ENCODE measurements at regions not wholly inside any gene's neighbourhood (a gene's known extent, or its start where the extent isn't known, plus 50 kb on each side); places are given as distances from the start of the nearest gene placed in this dataset.

DNA sequence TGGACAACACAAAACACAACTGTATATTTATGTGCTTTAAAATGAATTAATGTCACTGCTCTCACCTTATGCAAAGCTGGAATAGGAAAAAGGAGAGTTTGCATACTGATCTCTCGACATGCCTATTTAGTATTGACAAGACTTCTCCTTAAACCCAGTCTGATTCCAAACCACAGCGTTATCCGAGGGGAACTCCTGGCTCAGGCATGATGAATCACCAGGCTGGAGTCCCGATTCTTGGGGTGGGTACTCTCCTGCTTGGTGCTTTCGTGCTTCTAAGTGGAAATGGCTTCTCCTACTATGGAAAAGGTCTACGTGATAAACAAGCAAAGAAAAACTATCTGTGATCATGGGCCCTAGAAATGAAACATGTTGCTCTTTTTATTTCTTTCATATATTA, 88.9 kb upstream of the SLC35G4 start:
- 68% methylated on average over 6 of the region's 6 CpGs for WGBS (ENCODE audit: insufficient coverage, low coverage, low lambda C conversion rate, missing lambda C conversion rate)
- ATAC-seq (no peak), DNase-seq (no peak)
- Histone ChIP-seq H3K27me3 (no peaks in the 10 kb centered on the region), H3K27ac (no peak overlapping the region), H3K4me1 (no peaks in the 10 kb centered on the region), H3K9me3 (no peaks in the 10 kb centered on the region), H3K4me3 (no peak overlapping the region), H3K36me3 (no peaks in the 10 kb centered on the region)
- intact Hi-C loops (cut with DNase I), result no loop called here
- TF ChIP-seq, protein P1, sequence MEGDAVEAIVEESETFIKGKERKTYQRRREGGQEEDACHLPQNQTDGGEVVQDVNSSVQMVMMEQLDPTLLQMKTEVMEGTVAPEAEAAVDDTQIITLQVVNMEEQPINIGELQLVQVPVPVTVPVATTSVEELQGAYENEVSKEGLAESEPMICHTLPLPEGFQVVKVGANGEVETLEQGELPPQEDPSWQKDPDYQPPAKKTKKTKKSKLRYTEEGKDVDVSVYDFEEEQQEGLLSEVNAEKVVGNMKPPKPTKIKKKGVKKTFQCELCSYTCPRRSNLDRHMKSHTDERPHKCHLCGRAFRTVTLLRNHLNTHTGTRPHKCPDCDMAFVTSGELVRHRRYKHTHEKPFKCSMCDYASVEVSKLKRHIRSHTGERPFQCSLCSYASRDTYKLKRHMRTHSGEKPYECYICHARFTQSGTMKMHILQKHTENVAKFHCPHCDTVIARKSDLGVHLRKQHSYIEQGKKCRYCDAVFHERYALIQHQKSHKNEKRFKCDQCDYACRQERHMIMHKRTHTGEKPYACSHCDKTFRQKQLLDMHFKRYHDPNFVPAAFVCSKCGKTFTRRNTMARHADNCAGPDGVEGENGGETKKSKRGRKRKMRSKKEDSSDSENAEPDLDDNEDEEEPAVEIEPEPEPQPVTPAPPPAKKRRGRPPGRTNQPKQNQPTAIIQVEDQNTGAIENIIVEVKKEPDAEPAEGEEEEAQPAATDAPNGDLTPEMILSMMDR (IDR thresholded peaks at IDR 0.05), result no peak
- no peak for TF ChIP-seq POLR2A (IDR thresholded peaks at IDR 0.05)

DNA sequence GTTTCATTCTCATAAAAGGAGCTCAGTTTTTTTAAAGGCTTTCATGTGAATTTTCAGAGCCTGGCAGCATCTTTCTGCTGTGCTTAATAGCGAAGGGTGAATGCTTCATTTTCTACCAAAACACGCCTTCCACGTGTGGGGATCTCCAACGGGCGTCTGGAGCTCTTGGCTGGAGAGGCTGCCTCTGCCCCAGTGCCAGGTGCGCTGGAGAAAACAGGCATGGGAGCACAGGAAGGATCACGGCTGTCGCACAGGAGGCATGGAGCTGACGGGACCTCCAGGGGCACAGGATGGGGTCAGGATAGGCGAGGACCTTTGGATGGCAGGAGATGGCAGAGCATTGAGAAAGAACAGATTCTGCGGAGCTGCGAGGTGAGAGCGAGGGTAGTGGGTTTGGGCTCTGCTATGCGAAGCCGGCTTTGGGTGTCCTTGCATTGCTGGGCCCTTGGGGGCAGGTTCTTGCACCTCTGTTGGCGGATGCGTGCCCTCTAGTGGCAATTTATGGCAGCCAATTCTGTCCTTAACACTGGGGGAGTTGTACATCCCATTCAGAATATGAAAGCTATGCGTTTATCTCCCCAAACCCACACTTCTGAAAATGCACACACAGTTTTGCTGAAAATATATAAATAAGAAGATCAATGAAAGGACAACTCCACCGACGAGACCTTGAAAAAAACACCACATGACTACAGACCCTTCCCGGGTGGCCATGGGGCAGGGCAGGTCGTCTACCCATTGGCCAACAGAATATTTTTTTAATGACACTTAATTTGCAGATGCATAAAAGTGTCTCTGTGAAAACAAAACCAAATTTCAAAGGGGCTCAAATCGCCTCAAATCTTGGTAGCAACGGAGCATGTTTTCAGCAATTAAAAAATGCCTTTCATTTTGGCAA, 90.4 kb upstream of the SLC35G4 start:
- WGBS (ENCODE audit: insufficient coverage, low coverage, low lambda C conversion rate, missing lambda C conversion rate), result 55% methylated on average over 20 of the region's 24 CpGs
- no peaks in the 10 kb centered on the region for H3K27me3 ChIP-seq
- H3K9me3 ChIP-seq, result no peaks in the 10 kb centered on the region
- ATAC-seq (peak; percentile 72 to 81 (median 78)), DNase-seq (peak; percentile 51 to 66 (median 60))
- TF ChIP-seq, protein P1 (IDR thresholded peaks at IDR 0.05), result peak; percentile 47 to 75 (median 68)
- no peak for TF ChIP-seq POLR2A (IDR thresholded peaks at IDR 0.05)
- intact Hi-C loops (cut with DNase I), result no loop called here
- H3K4me1 ChIP-seq, result no peaks in the 10 kb centered on the region
- no peak overlapping the region for H3K4me3 ChIP-seq
- no peaks in the 10 kb centered on the region for H3K36me3 ChIP-seq
- H3K27ac ChIP-seq, result no peak overlapping the region

DNA sequence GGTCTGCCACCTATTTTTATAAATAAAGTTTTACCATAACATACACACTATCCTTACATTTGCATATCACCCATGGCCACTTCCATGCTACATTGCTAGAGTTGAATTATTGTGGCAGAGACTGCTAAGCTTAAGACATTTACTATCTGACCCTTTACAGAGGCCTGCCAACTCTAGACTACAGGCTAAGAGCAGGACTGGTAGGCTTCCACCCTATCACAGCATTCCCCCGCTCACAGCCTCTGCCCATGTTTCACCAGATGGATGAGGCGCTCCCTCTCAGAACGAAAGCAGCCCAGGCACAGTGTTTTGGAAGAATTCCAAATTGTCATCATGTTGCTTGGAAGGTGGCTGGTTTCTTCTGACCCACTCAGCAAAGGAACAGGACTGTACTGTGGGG, 91.7 kb upstream of the SLC35G4 start:
- H3K36me3 ChIP-seq, result no peaks in the 10 kb centered on the region
- no peaks in the 10 kb centered on the region for H3K27me3 ChIP-seq
- TF ChIP-seq, protein P1 (IDR thresholded peaks at IDR 0.05), result no peak
- no peak for TF ChIP-seq POLR2A (IDR thresholded peaks at IDR 0.05)
- no peak for ATAC-seq
- DNase-seq, result no peak
- no peaks in the 10 kb centered on the region for H3K9me3 ChIP-seq
- WGBS (ENCODE audit: insufficient coverage, low coverage, low lambda C conversion rate, missing lambda C conversion rate), result 67% methylated on average over 3 of the region's 3 CpGs
- intact Hi-C loops (cut with DNase I), result no loop called here
- no peaks in the 10 kb centered on the region for H3K4me1 ChIP-seq
- H3K27ac ChIP-seq, result no peak overlapping the region
- no peak overlapping the region for H3K4me3 ChIP-seq

DNA sequence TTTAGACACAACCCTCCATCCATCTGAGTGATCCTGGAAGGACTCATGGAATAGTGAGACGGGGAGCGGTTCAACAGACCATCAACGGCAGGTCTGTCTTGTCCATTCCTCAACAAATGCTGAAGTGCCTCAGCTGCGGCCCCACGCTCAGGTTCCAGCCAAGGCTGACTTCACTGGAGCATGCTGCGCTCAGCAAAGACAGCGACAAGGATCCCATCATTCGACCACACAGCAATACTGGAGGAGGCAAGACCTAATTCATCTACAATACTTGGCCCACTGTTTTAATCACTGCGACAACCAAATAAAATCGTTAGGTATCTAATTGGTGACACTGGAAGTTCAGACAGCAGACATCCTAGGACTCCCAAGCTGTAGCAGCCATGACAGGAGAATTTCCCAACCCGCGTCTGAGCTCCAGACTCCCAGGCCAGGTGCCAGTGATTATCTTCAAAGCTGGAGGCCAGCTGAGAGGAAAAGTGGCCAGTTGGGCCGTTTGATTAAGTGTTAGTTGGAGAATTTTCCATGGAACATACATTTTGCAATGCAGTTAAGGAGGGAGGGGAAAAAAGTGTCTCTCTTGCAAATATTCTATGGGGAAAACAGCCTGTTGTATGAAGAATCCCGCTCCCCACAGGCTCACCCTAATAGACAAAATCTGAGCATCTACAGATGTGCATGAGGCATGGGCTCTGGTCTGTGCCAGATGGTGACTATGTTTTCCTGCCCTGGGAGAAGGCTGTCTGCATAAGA, 92.5 kb upstream of the SLC35G4 start:
- 53% methylated on average over 12 of the region's 14 CpGs for WGBS (ENCODE audit: insufficient coverage, low coverage, low lambda C conversion rate, missing lambda C conversion rate)
- DNase-seq (no peak), ATAC-seq (no peak)
- intact Hi-C loops (cut with DNase I), result no loop called here
- Histone ChIP-seq H3K4me1 (no peaks in the 10 kb centered on the region), H3K27me3 (no peaks in the 10 kb centered on the region), H3K4me3 (no peak overlapping the region), H3K27ac (no peak overlapping the region), H3K9me3 (no peaks in the 10 kb centered on the region), H3K36me3 (no peaks in the 10 kb centered on the region)
- no peak for TF ChIP-seq POLR2A (IDR thresholded peaks at IDR 0.05)
- TF ChIP-seq, protein P1 (IDR thresholded peaks at IDR 0.05), result no peak

Measured in right lobe of liver (tissue), 6 donors.